ENCODE measurements at regions not wholly inside any gene's neighbourhood (a gene's known extent, or its start where the extent isn't known, plus 50 kb on each side); places are given as distances from the start of the nearest gene placed in this dataset.

DNA sequence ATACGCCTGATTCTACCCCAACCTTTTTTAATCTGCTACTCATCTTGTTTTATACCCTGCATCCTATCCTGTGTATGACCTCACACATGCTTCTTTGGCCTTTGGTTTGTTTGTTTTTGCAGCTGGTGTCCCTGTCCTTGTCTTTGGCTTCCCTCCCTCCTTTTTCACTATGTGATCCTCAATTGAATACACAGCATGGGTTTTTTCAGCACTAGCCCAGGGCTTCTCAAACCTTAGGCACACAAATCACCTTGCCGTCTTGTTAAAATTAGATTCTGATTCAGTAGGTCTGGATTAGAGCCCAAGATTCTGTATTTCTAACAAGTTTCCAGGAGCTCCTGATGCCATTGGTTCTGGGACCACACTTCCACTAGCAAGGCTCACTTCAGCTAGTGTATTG is 321.5 kb upstream of the MAN1A1 start:
- no CpG with 5 or more reads among the region's 2 CpGs for WGBS, 2 experiments (ENCODE audit: extremely low coverage in 2 of 2, insufficient read length in 1 of 2)
- Histone ChIP-seq H2AK9ac (replicated peaks; ENCODE audit: low read depth, low read length, poor library complexity) (no peak overlapping the region), H3K4ac (ENCODE audit: low read depth, low read length) (no peak overlapping the region), H3K4me1 (ENCODE audit: control insufficient read depth, insufficient read depth, low read length) (no peaks in the 10 kb centered on the region), H3K23ac (ENCODE audit: low read depth, low read length) (no peak overlapping the region), H2BK5ac (ENCODE audit: low read depth, low read length, poor library complexity, severe bottlenecking) (no peak overlapping the region), H4K5ac (ENCODE audit: low read depth, low read length) (no peak overlapping the region), H3K14ac (replicated peaks; ENCODE audit: low read depth, low read length) (no peak overlapping the region), H2BK20ac (ENCODE audit: low read depth, low read length) (no peak overlapping the region), H3K4me2 (ENCODE audit: low read depth, low read length) (no peak overlapping the region), H4K8ac (ENCODE audit: low read depth in 2 of 2, low read length in 2 of 2) (no peak overlapping the region), H3K9ac (ENCODE audit: low read depth, low read length) (no peak overlapping the region), H3K4me3 (ENCODE audit: insufficient read depth, low read depth, low read length) (no peak overlapping the region), H3K79me1 (ENCODE audit: low read depth in 1 of 2, low read length in 2 of 2) (no peaks in the 10 kb centered on the region), H2BK120ac (ENCODE audit: low read depth, low read length) (no peak overlapping the region), H4K20me1 (ENCODE audit: insufficient read depth, low read length) (no peaks in the 10 kb centered on the region), H4K91ac (ENCODE audit: insufficient read depth, low read depth, low read length) (no peak overlapping the region), H2BK15ac (ENCODE audit: low read depth, low read length) (no peak overlapping the region), H3K27me3 (ENCODE audit: control insufficient read depth, insufficient read depth, low read length) (no peaks in the 10 kb centered on the region), H2AK5ac (ENCODE audit: low read depth, low read length) (no peak overlapping the region), H3K9me3 (ENCODE audit: control insufficient read depth, insufficient read depth, low read length) (no peaks in the 10 kb centered on the region), H3K56ac (ENCODE audit: extremely low read depth, insufficient read depth, low read length) (no peak overlapping the region), H3K36me3 (ENCODE audit: control insufficient read depth, insufficient read depth, low read length) (no peaks in the 10 kb centered on the region), H3K27ac (ENCODE audit: insufficient read depth, low read length) (no peak overlapping the region), H2AFZ (replicated peaks; ENCODE audit: low read length, poor library complexity) (no peak overlapping the region), H3K9me1 (ENCODE audit: insufficient read depth, low read length) (no peaks in the 10 kb centered on the region), H3K18ac (ENCODE audit: low read depth, low read length) (no peak overlapping the region)
- ChIA-PET CTCF (no interaction called here), POLR2A (ENCODE audit: unreplicated experiment) (no interaction called here)
- intact Hi-C loops (cut with micrococcal nuclease) = no loop called here
- dilution Hi-C loops (cut with HindIII; ENCODE audit: low sequenced_read_pairs, unreplicated experiment) = no loop called here
- TF ChIP-seq CEBPB (IDR thresholded peaks at IDR 0.05; ENCODE audit: low read depth, low read length) (no peak), POLR2A (IDR thresholded peaks at IDR 0.05; ENCODE audit: low read depth, low read length) (no peak), FOS (IDR thresholded peaks at IDR 0.05; ENCODE audit: low read depth, low read length) (no peak), MXI1 (IDR thresholded peaks at IDR 0.05; ENCODE audit: borderline replicate concordance, low read depth, low read length) (no peak), MAZ (IDR thresholded peaks at IDR 0.05; ENCODE audit: borderline replicate concordance, low read depth, low read length) (no peak), CHD1 (IDR thresholded peaks at IDR 0.05; ENCODE audit: low read depth, low read length) (no peak), NFE2L2 (IDR thresholded peaks at IDR 0.05; ENCODE audit: low read depth, low read length) (no peak), RFX5 (IDR thresholded peaks at IDR 0.05; ENCODE audit: low read depth, low read length) (no peak), BHLHE40 (IDR thresholded peaks at IDR 0.05; ENCODE audit: low read depth, low read length) (no peak)
- TF ChIP-seq, protein P1, sequence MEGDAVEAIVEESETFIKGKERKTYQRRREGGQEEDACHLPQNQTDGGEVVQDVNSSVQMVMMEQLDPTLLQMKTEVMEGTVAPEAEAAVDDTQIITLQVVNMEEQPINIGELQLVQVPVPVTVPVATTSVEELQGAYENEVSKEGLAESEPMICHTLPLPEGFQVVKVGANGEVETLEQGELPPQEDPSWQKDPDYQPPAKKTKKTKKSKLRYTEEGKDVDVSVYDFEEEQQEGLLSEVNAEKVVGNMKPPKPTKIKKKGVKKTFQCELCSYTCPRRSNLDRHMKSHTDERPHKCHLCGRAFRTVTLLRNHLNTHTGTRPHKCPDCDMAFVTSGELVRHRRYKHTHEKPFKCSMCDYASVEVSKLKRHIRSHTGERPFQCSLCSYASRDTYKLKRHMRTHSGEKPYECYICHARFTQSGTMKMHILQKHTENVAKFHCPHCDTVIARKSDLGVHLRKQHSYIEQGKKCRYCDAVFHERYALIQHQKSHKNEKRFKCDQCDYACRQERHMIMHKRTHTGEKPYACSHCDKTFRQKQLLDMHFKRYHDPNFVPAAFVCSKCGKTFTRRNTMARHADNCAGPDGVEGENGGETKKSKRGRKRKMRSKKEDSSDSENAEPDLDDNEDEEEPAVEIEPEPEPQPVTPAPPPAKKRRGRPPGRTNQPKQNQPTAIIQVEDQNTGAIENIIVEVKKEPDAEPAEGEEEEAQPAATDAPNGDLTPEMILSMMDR (conservative IDR thresholded peaks at IDR 0.05; ENCODE audit: low read depth, low read length) = no peak
- ATAC-seq (ENCODE audit: low read depth) (no peak), DNase-seq (no peak)
- in situ Hi-C loops (cut with MboI; ENCODE audit: low sequenced_read_pairs) = no loop called here
- no TSS peak for BruUV-seq (replicated peaks)

Measured in IMR-90 (cell line).